ENCODE measurements at regions not wholly inside any gene's neighbourhood (a gene's known extent, or its start where the extent isn't known, plus 50 kb on each side); places are given as distances from the start of the nearest gene placed in this dataset.

DNA sequence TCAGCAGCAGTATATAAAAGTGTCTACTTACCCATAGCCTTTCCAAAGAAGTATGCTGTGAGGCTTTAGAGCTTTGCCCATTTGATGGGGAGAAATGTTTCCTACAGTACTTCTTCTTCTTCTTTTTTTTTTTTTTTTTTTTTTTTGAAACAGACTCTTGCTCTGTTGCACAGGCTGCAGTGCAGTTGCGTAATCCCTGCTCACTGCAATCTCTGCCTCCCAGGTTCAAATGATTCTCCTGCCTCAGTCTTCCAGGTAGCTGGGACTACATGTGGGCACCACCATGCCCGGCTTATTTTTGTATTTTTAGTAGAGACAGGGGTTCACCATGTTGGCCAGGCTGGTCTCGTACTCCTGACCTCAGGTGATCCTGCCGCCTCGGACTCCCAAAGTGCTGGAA, 101.7 kb upstream of the TMEM26 start:
- 92% methylated on average over 5 of the region's 5 CpGs for WGBS
- intact Hi-C loops (cut with DNase I): no loop called here

DNA sequence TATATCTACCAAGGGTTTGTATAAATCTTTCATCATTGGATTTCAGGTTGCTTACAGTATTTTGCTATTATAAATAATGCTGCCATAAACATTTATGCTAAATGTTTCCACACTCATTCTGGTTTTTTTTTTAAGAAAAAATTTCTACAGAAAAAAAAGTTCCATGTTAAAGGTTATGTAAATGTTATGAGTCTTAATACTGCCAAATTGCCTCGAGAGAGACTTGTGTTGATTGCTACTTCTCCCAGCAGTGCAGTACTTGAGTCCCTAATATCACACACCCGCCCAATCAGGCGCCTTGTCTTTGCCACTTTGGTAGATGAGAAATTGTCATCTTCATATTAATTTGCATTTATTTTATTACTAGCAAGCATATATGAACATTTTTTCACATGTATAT, 96.7 kb upstream of the TMEM26 start:
- TF ChIP-seq, protein P1, sequence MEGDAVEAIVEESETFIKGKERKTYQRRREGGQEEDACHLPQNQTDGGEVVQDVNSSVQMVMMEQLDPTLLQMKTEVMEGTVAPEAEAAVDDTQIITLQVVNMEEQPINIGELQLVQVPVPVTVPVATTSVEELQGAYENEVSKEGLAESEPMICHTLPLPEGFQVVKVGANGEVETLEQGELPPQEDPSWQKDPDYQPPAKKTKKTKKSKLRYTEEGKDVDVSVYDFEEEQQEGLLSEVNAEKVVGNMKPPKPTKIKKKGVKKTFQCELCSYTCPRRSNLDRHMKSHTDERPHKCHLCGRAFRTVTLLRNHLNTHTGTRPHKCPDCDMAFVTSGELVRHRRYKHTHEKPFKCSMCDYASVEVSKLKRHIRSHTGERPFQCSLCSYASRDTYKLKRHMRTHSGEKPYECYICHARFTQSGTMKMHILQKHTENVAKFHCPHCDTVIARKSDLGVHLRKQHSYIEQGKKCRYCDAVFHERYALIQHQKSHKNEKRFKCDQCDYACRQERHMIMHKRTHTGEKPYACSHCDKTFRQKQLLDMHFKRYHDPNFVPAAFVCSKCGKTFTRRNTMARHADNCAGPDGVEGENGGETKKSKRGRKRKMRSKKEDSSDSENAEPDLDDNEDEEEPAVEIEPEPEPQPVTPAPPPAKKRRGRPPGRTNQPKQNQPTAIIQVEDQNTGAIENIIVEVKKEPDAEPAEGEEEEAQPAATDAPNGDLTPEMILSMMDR (IDR thresholded peaks at IDR 0.05): no peak
- TF ChIP-seq EP300 (IDR thresholded peaks at IDR 0.05) (no peak), POLR2A (IDR thresholded peaks at IDR 0.05; ENCODE audit: low read depth) (no peak), POLR2AphosphoS5 (IDR thresholded peaks at IDR 0.05) (no peak)
- 58% methylated on average over 3 of the region's 3 CpGs for WGBS
- H3K36me3 ChIP-seq: no peaks in the 10 kb centered on the region

More for the DNA sequence above, 101.7 kb upstream of the TMEM26 start:
- Histone ChIP-seq H3K4me3 (no peak overlapping the region), H3K9me3 (no peaks in the 10 kb centered on the region), H3K36me3 (no peaks in the 10 kb centered on the region), H3K27ac (replicated peaks in 1 of 4) (no peak overlapping the region), H3K4me1 (no peaks in the 10 kb centered on the region), H3K27me3 (no peaks in the 10 kb centered on the region)
- DNase-seq (ENCODE audit: extremely low spot score): no peak
- TF ChIP-seq POLR2AphosphoS5 (IDR thresholded peaks at IDR 0.05) (no peak), POLR2A (IDR thresholded peaks at IDR 0.05; ENCODE audit: low read depth) (no peak), EP300 (IDR thresholded peaks at IDR 0.05) (no peak)
- TF ChIP-seq, protein P1 (IDR thresholded peaks at IDR 0.05): no peak

DNA sequence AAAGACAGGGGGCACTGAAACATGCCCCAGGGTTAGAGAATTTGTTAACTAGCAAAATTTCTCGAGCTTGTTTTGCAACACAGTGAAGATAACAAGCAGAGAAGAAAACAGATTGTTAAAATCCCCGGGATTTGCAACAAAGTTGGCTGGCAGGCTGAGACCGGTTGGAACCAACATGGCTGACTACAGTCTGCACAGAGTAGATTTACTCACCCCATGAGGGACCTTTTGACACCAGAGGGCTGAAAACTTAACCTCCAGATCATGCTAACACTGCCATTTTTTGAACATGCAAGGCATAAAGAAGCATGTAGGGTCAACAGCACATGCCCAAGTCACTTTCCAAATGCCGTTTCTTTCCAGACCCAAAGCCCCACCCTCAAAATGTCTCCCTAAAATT, 95.2 kb upstream of the TMEM26 start:
- DNase-seq (ENCODE audit: extremely low spot score): no peak
- Histone ChIP-seq H3K9me3 (no peaks in the 10 kb centered on the region), H3K36me3 (no peaks in the 10 kb centered on the region), H3K4me3 (no peak overlapping the region), H3K4me1 (no peaks in the 10 kb centered on the region), H3K27me3 (no peaks in the 10 kb centered on the region), H3K27ac (replicated peaks in 1 of 4) (no peak overlapping the region)
- 88% methylated on average over 4 of the region's 4 CpGs for WGBS
- TF ChIP-seq, protein P1 (IDR thresholded peaks at IDR 0.05): no peak
- TF ChIP-seq POLR2AphosphoS5 (IDR thresholded peaks at IDR 0.05) (no peak), POLR2A (IDR thresholded peaks at IDR 0.05; ENCODE audit: low read depth) (no peak)
- intact Hi-C loops (cut with DNase I): no loop called here

More for the DNA sequence above, 96.7 kb upstream of the TMEM26 start:
- Histone ChIP-seq H3K27ac (replicated peaks in 1 of 4) (no peak overlapping the region), H3K4me3 (no peak overlapping the region), H3K9me3 (no peaks in the 10 kb centered on the region), H3K27me3 (no peaks in the 10 kb centered on the region), H3K4me1 (no peaks in the 10 kb centered on the region)
- intact Hi-C loops (cut with DNase I): no loop called here
- DNase-seq (ENCODE audit: extremely low spot score): no peak

DNA sequence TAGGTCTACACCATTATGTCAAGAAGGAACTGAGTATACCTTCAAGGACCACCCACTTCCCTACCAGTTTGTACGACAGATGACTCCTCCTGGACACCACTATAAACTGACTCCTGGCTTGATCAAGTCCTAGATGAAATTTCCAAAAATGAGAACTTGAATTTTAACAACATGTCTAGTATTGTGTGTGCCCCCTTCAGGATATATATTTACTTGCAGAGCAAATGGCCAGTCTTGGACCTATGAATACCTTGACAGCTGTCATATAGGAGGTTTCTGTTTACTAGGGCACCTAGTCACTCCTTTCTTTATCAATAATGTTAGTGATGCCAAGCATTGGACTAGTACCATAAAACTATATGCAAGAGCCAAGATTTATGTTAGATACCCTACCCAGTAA, 94.1 kb upstream of the TMEM26 start:
- Histone ChIP-seq H3K27me3 (no peaks in the 10 kb centered on the region), H3K27ac (replicated peaks in 1 of 4) (no peak overlapping the region), H3K4me1 (no peaks in the 10 kb centered on the region), H3K9me3 (no peaks in the 10 kb centered on the region), H3K4me3 (no peak overlapping the region), H3K36me3 (no peaks in the 10 kb centered on the region)
- WGBS: 87% methylated on average over 1 of the region's 1 CpG
- no peak for TF ChIP-seq POLR2A (IDR thresholded peaks at IDR 0.05; ENCODE audit: low read depth)
- no peak for TF ChIP-seq EP300 (IDR thresholded peaks at IDR 0.05)
- TF ChIP-seq, protein P1 (IDR thresholded peaks at IDR 0.05): no peak
- TF ChIP-seq POLR2AphosphoS5 (IDR thresholded peaks at IDR 0.05): no peak
- intact Hi-C loops (cut with DNase I): no loop called here
- DNase-seq (ENCODE audit: extremely low spot score): no peak

- intact Hi-C loops (cut with DNase I): no loop called here
- WGBS: 94% methylated on average over 1 of the region's 1 CpG
- Histone ChIP-seq H3K36me3 (no peaks in the 10 kb centered on the region), H3K4me3 (no peak overlapping the region), H3K27me3 (no peaks in the 10 kb centered on the region), H3K9me3 (no peaks in the 10 kb centered on the region), H3K4me1 (no peaks in the 10 kb centered on the region), H3K27ac (replicated peaks in 1 of 4) (no peak overlapping the region)
- TF ChIP-seq POLR2A (IDR thresholded peaks at IDR 0.05; ENCODE audit: low read depth): no peak
- TF ChIP-seq EP300 (IDR thresholded peaks at IDR 0.05): no peak
- TF ChIP-seq POLR2AphosphoS5 (IDR thresholded peaks at IDR 0.05): no peak
- TF ChIP-seq, protein P1 (IDR thresholded peaks at IDR 0.05): no peak
- no peak for DNase-seq (ENCODE audit: extremely low spot score)
These were observed 92.0 kb upstream of the TMEM26 start for GRCh38 chr10:61545170-61545569.

Measured in esophagus muscularis mucosa (tissue), 4 donors.